LNCAP (cell line): ENCODE measurements at regions not wholly inside any gene's neighbourhood (a gene's known extent, or its start where the extent isn't known, plus 50 kb on each side); places are given as distances from the start of the nearest gene placed in this dataset.

Source experiments
- CTCF ChIP-seq: fragments of 450-650 bp; IDR thresholded peaks from 2 replicates; pipeline ENCODE4 v1.5.1; 2017; ENCODE audit warnings: mild to moderate bottlenecking

DNA sequence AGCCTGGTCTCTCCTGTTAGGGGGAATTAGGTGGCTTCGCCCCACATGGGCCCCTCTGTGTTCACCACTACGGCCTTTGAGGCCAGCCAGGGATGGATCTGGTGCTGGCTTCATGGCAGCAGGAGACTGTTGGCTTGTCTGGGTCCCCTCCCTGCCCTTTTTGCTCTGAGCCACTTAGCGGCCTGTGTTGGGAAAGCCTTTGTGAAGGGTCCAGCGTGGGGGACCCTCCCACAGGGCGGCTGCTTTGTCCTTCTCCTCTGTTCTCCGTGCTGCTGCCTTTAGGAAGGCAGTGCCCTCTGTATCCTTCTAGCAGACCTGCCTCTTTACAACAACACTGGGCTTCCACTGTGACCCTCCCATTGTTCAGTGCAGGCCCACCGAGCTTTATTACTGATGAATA is 118.4 kb downstream of the TSN start:
- no peak for TF ChIP-seq CTCF

GRCh38 chr2:121875585-121876185 is 120.2 kb downstream of the TSN start:
- no peak for TF ChIP-seq CTCF

- no peak for TF ChIP-seq CTCF
These were observed 121.9 kb downstream of the TSN start for GRCh38 chr2:121877366-121877765.

DNA sequence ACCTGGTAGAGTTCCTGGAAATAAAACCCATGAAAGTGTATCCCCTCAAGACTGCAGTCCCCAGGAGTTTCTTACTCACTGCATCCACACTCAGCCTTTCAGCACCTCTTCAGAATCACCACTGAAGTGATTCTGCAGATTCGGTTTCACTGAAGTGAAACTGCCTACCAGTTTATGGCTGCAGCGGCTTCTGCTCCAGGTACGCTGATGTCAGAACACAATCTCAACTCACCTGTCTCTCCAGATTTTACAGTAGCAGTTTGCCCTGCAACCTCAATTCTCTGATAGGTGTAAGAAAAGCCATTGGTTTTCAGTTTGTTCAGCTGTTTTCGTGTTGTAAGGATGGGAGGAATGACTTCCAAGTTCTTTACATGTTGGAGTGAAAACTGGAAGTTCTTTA is 124.8 kb downstream of the TSN start:
- TF ChIP-seq CTCF = no peak

DNA sequence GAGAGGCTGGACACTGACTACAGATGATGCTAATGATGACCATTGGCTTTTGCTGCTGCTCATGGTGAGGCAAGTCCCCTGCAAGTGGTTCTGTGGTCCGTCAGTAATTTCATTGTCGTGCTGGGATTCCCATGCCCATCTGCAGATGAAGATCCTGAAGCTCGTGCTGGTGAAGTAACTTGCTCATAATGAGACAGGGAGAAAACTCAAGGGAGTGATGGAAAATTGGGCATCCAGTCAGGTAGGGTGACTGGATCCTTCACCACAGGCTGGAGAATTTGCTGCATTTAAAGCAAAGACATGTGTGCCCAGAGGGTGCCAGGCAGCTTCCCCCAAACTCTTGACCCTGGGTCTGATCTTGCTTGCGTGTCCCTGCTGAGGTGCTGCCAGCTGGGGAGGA is 125.6 kb downstream of the TSN start:
- no peak for TF ChIP-seq CTCF

GRCh38 chr2:121881950-121882349 is 126.5 kb downstream of the TSN start:
- TF ChIP-seq CTCF = no peak

DNA sequence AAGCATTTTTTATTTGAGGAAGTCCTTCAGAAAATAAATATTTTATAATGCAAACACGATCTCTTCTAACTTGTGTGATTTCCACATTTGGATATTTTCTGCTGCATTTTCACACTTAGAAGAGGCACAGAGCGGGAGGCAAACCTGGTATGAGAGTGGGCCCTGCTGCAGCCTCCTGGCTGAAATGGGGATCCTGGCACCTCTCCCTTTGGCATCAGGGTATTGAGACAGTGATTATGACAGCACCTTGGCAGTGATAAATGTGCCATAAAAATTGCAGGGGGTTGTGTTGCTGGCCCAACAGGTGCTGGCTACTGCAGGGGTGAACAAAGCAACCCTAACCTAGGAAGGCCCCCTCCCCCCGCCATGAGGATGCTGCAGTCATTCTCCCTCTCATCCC is 128.6 kb downstream of the TSN start:
- no peak for TF ChIP-seq CTCF

DNA sequence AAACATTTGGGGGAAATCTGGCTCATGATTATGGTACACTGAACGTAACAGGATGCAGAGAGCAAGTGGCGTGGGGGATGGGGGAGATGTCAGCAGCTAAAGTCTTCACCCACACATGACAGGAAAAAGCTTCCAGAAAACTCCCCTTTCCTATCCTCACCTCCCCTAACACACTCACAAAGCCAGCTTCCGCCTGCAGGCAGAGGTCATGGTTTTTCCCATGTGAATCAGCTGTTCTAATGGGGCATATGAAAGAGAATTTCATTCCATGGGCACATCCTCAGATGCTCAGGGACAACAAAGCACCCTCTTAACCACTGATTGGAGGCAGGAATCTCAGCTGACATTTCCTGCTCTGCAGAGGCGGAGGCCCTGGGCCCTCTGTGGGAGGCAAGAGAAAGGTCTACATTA is 129.1 kb downstream of the TSN start:
- TF ChIP-seq CTCF = no peak
